HepG2 (cell line): ENCODE measurements at regions not wholly inside any gene's neighbourhood (a gene's known extent, or its start where the extent isn't known, plus 50 kb on each side); places are given as distances from the start of the nearest gene placed in this dataset.

Experiments used
- ZNF138 ChIP-seq: sonication (generic); formaldehyde crosslinking; IDR thresholded peaks from 2 replicates; pipeline ENCODE4 v1.5.0; 2020; ENCODE audit warnings: mild to moderate bottlenecking, low read depth, missing genetic modification reagents
- ZNF790 ChIP-seq: sonication (generic); formaldehyde crosslinking; IDR thresholded peaks from 2 replicates; pipeline ENCODE4 v1.8.0; 2022; ENCODE audit warnings: missing genetic modification reagents, mild to moderate bottlenecking, borderline replicate concordance

GRCh38 chr5:103915081-103915480 lies 352.5 kb upstream of the NUDT12 start:
- no peak for TF ChIP-seq ZNF790
- TF ChIP-seq ZNF138 (CRISPR knock-in tag), result no peak
